Renal cortex interstitium (tissue), 11 donors: ENCODE measurements at regions not wholly inside any gene's neighbourhood (a gene's known extent, or its start where the extent isn't known, plus 50 kb on each side); places are given as distances from the start of the nearest gene placed in this dataset.
A peak's percentile ranks its signal among the peaks of the same experiment; 100 is the strongest.
"Not testable (repeated sequence)": the region's sequence is repeated elsewhere in the genome, so short reads cannot be mapped to it uniquely, and the experiment has no call there.

Experiments
- DNase-seq, 11 donors: peaks; one replicate each; pipeline ENCODE4 v3.0.0-alpha.2; 2013; ENCODE audit warnings: low read depth in 9 of 11, low spot score in 4 of 11; ENCODE audit errors: extremely low read depth in 1 of 11

DNA sequence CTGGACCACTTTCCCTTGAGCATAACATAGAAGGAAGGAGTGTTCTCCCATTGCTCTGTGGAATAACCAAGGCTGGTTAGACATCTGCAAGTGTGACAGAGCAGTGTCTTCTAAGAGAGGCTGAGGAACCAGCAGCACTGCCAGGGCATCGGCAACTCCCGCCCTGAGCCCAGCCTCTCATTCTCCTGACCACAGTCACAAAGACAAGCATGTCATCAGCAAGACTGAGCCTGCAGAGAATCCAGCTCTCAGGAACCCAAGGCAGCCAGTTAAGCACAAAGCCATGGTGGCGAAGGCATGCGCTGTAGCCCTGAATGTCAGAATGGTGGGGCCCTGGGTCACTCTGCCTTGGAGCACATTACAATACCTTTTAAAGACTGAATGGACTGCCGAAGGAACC is 253.9 kb downstream of the AGTPBP1 start:
- DNase-seq, result no peak

DNA sequence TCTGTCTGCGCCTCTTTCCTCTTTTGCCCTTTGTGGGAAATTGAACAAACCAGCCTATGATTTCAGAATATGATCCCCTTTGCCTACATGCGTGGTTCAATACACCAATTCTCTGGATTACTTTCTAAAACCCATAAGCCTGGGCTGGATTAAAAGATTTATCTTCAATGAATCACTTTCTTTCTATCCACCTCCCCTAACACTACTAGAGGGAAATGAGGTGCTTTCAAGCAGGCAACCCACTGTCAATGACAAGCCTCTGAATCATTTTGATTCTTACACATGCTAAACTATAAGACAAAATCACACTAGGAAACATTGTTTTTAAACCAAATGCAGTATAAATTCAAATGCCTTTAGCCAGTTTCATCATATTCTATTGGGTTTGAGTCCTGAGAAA is 257.5 kb downstream of the AGTPBP1 start:
- DNase-seq, result no peak

GRCh38 chr9:85483208-85483607 is 258.5 kb downstream of the AGTPBP1 start:
- DNase-seq, result peak in 4 of 11 donors; percentile 4 to 18 (median 10)

- DNase-seq, result no peak
Measured at GRCh38 chr9:85479305-85479704, 262.4 kb downstream of the AGTPBP1 start.

- no peak for DNase-seq
Measured at GRCh38 chr9:85478847-85479246, 262.9 kb downstream of the AGTPBP1 start.

DNA sequence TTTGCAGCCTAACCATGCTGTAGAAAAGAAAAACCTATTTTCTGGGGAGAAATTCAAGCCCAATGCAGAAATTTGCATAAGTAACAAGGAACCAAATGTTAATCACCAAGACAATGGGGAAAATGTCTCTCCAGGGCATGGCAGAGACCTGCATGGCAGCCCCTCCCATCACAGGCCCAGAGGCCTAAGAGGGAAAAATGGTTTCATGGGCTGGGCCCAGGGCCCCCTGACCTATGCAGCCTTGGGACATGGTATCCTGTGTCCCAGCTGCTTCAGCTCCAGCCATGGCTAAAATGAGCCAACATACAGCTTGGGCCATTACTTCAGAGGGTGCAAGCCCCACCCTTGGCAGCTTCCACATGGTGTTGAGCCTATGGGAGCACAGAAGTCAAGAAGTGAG is 266.9 kb downstream of the AGTPBP1 start:
- not testable (repeated sequence) for DNase-seq

GRCh38 chr9:85471791-85472190 is 270.0 kb downstream of the AGTPBP1 start:
- no peak for DNase-seq

DNA sequence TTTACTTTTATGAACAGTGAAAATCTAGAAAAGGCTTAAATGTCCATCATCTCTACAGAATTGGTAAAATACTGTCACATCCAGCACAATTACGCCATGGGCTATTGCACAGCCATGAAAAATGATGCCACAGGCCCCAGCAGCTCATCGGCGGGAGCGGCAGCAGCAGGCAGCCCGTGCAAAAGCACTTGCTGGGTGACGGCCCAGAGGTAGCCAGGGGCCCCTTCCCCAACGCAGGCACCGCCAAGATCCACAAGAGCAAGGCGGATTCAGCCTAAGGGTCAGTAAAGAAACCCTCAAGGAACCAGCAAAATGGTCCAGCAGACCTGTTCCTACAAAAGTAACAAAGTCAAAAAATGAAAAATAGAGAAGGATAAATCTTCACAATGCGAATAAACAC is 272.7 kb downstream of the AGTPBP1 start:
- no peak for DNase-seq

DNA sequence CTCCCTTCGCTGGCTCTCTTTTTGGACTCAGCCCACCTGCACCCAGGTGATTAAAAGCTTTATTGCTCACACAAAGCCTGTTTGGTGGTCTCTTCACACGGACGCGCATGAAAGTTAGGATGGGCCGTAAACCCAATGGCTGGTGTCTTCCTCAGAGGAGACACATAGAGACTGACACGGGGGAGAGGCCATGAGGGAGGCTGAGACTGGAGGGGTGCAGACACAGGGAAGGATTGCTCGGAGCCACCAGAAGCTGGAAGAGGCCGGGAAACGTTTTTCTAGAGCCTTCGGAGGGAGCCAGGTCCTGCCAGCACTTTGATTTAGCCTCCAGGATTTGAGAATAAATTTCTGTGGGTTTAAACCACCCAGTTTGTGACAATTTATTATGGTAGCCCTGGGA is 274.9 kb downstream of the AGTPBP1 start:
- no peak for DNase-seq

DNA sequence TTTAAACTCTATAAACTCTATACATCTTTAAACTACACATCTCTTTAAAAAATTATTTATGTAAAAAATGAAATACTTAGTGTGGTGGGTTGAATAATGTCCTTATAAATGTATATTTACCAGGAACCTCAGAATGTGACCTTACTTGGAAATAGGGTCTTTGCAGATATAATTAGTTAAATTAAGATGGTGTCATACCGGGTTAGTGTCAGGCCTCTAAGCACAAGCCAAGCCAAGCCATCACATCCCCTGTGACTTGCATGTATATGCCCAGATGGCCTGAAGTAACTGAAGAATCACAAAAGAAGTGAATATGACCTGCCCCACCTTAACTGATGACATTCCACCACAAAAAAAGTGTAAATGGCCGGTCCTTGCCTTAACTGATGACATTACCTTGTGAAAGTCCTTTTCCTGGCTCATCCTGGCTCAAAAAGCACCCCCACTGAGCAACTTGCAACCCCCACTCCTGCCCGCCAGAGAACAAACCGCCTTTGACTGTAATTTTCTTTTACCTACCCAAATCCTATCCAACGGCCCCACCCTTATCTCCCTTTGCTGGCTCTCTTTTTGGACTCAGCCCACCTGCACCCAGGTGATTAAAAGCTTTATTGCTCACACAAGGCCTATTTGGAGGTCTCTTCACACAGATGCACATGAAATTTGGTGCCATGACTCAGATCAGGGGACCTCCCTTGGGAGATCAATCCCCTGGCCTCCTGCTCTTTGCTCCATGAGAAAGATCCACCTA is 283.5 kb downstream of the AGTPBP1 start:
- not testable (repeated sequence) for DNase-seq

- DNase-seq, result no peak
Measured at GRCh38 chr9:85453850-85454249, 287.9 kb downstream of the AGTPBP1 start.

DNA sequence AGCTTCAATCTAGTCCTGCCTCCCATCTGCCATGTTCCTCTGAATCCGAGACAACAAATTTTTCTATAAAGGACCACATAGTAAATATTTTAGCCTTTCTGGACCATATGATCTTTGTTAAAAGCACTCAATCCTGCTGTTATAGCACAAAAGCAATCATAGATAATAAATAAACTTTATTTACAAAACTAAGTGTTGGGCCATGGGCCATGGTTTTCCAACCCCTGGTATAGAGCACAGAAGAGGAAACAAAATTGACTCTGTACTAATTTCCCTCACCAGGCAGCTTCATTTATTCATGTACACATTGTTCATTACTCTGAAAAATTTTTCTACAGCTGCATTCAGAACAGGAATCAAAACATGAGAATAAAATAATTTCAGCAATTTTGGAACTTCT is 288.9 kb downstream of the AGTPBP1 start:
- DNase-seq, result no peak

- DNase-seq, result no peak
Measured at GRCh38 chr9:85451680-85452079, 290.1 kb downstream of the AGTPBP1 start.

GRCh38 chr9:85445887-85446286 is 295.9 kb downstream of the AGTPBP1 start:
- DNase-seq, result no peak

- no peak for DNase-seq
Measured at GRCh38 chr9:85444243-85444642, 297.5 kb downstream of the AGTPBP1 start.

- DNase-seq, result no peak
Measured at GRCh38 chr9:85443190-85443598, 298.6 kb downstream of the AGTPBP1 start.

DNA sequence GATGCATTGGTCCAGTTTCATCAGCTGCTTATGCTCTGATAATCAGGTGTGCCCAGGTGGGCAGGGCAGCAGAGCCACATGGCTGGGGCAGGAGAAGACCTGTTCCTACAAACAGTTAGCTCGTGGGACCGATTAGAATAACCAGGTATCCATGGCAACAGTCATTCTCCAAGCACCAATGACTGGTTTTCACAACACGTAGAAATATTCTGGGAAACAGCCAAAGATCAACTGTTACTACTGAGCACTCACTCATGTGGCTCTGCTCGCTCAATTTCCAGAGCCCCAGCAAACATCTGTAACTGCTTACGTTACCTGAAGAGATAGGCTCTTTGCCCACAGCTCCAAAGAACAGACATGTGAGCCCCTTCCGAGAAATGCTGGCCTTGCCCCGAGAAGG is 302.0 kb downstream of the AGTPBP1 start:
- no peak for DNase-seq

DNA sequence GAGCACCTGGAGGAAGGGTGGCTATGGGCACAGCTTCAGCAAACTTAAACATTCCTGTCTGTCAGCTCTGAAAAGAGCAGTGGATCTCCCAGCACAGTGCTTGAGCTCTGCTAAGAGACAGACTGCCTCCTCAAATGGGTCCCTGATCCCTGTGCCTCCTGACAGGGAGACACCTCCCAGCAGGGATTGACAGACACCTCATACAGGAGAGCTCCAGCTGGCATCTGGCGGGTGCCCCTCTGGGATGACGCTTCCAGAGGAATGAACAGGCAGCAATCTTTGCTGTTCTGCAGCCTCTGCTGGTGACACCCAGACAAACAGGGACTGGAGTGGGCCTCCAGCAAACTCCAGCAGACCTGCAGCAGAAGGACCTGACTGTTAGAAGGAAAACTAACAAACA is 307.8 kb downstream of the AGTPBP1 start:
- DNase-seq, result not testable (repeated sequence)

DNA sequence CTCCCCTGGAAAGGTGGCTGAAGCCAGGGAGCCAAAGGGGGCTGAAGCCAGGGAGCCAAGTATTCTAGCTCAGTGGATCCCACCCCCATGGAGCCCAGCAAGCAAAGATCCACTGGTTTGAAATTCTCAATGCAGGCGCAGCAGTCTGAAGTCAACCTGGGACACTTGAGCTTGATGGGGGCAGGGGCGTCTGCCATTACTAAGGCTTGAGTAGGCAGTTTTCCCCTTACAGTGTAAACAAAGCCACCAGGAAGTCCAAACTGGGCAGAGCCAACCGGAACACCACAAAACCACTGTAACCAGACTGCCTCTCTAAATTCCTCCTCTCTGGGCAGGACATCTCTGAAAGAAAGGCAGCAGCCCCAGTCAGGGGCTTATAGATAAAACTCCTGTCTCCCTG is 308.2 kb downstream of the AGTPBP1 start:
- DNase-seq, result not testable (repeated sequence)

DNA sequence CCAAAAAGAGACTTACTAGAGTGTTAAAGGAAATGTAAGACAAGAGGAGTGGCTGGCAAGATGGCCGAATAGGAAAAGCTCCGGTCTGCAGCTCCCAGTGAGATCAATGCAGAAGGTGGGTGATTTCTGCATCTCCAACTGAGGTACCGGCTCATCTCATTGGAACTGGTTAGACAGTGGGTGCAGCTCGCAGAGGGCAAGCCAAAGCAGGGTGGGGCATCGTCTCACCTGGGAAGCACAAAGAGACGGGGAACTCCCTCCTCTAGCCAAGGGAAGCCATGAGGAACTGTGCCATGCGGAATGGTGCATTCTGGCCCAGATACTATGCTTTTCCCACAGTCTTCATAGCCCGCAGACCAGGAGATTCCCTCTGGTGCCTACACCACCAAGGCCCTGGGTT is 308.7 kb downstream of the AGTPBP1 start:
- DNase-seq, result no peak

DNA sequence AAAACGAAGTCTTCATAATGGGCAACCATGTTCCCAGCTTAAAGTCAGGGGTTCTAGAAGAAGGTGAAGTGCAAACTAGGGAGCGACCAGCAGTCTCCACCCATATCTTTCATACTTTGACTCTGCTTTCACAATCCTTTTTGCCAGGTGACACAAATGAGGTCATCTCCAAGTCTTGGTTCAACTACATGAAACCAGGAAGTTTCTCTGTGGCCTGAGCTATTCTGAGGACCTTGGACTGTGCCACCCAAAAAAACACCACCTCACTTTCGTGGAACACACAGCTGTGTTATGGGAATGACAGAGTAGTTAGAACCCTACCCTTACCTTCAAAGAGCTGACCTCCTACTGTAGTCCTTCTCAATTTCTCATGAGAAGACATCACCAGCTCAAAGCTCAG is 309.2 kb downstream of the AGTPBP1 start:
- DNase-seq, result no peak
